ENCODE measurements at regions not wholly inside any gene's neighbourhood (a gene's known extent, or its start where the extent isn't known, plus 50 kb on each side); places are given as distances from the start of the nearest gene placed in this dataset.

DNA sequence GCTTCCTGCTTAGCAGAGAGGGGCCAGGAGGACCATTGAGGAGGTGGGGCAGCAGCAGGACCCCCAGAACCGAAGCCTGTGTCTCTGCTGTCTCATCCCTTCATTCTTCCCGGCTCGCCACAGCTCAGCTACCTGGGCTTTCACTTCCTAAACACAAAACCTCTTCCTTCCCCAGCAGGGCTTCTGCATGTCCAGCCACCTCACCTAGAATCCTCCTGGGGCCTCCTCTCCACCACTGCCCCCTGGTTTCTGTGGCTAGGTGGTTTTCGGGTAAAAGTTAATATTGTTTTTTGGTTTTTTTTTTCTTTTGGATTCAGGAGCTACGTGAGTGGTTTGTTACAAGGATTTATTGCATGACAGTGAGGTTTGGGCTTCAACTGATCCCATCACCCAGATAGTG, 61.8 kb upstream of the PABPC3 start:
- TF ChIP-seq POLR2A (IDR thresholded peaks at IDR 0.05) = no peak
- TF ChIP-seq, protein P1, sequence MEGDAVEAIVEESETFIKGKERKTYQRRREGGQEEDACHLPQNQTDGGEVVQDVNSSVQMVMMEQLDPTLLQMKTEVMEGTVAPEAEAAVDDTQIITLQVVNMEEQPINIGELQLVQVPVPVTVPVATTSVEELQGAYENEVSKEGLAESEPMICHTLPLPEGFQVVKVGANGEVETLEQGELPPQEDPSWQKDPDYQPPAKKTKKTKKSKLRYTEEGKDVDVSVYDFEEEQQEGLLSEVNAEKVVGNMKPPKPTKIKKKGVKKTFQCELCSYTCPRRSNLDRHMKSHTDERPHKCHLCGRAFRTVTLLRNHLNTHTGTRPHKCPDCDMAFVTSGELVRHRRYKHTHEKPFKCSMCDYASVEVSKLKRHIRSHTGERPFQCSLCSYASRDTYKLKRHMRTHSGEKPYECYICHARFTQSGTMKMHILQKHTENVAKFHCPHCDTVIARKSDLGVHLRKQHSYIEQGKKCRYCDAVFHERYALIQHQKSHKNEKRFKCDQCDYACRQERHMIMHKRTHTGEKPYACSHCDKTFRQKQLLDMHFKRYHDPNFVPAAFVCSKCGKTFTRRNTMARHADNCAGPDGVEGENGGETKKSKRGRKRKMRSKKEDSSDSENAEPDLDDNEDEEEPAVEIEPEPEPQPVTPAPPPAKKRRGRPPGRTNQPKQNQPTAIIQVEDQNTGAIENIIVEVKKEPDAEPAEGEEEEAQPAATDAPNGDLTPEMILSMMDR (IDR thresholded peaks at IDR 0.05) = no peak

Measured in heart left ventricle (tissue), 13 donors.